Urinary bladder (tissue), 3 donors: ENCODE measurements at regions not wholly inside any gene's neighbourhood (a gene's known extent, or its start where the extent isn't known, plus 50 kb on each side); places are given as distances from the start of the nearest gene placed in this dataset.
"Not testable (repeated sequence)": the region's sequence is repeated elsewhere in the genome, so short reads cannot be mapped to it uniquely, and the experiment has no call there.

Experiments used
- DNase-seq: peaks from one replicate; pipeline ENCODE4 v3.0.0-alpha.2; 2015; ENCODE audit errors: extremely low spot score
- H3K27ac ChIP-seq: one replicate; pipeline ENCODE4 v1.5.1; 2013; ENCODE audit warnings: low read depth, mild to moderate bottlenecking, moderate library complexity
- H3K36me3 ChIP-seq: one replicate; pipeline ENCODE4 v1.6.1; 2013; ENCODE audit warnings: mild to moderate bottlenecking, moderate library complexity; ENCODE audit not compliant: insufficient read depth
- H3K4me1 ChIP-seq: one replicate; pipeline ENCODE4 v1.6.1; 2013; ENCODE audit warnings: mild to moderate bottlenecking, moderate library complexity; ENCODE audit not compliant: insufficient read depth
- H3K4me3 ChIP-seq: one replicate; pipeline ENCODE4 v1.5.1; 2013; ENCODE audit warnings: low read depth, low read length
- WGBS: extraction: QIAGEN DNeasy Blood & Tissue Kit; methylation state at CpG from one replicate; pipeline ENCODE4 v1.1.7; 2013; 5-methylcytosine and 5-hydroxymethylcytosine counted together
- donor health status: healthy with polysubstance abuse.
- donor health status: healthy.

DNA sequence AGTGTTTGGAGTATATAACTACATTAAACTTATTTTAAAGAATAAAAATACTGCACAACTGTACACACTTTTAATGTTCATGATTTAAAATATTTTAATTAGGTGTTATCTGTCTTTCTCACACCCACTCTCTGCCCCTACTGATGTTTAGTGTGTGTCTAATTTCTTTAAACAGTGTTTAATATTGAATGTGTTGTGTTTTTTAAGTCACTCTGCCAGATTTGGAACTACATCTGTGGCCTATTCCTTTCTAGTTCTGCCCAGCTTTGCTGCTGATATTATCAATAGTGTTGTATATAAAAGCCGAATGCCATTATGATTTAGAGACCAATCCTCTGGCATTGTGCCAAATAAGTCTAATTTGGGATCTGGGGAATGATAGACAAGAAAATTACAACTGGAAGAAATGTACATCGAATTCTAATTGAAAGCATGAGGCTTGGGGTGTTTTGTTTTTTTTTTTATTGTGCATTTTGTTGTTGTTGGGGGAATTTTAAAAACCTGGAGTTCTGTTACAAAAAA, 398.0 kb downstream of the CPS1 start:
- Histone ChIP-seq H3K27ac (no peak overlapping the region), H3K4me1 (no peaks in the 10 kb centered on the region), H3K36me3 (no peaks in the 10 kb centered on the region), H3K4me3 (no peak overlapping the region)
- peak; percentile 3 for DNase-seq
- 40% methylated on average over 2 of the region's 2 CpGs for WGBS

DNA sequence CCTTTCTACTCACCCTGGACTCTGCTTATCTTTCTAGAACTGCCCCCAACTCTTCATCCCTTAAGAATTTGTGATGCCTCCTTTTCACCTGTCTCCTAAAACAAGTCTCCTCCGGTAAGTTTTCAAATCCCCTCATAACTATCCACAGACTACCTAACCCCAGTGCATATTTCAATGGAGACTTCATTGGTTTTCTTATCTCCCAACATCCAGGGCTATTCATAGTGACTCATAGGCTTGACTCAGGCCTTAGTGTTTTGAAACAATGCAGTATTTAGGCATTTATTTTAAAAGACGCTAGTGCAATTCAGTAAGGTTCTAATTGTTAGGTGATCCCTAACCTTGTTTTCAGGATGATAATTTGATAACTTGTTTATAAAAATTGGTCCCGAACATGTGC, 399.2 kb downstream of the CPS1 start:
- Histone ChIP-seq H3K4me3 (no peak overlapping the region), H3K36me3 (no peaks in the 10 kb centered on the region), H3K27ac (no peak overlapping the region), H3K4me1 (no peaks in the 10 kb centered on the region)
- no peak for DNase-seq
- 65% methylated on average over 3 of the region's 3 CpGs for WGBS

DNA sequence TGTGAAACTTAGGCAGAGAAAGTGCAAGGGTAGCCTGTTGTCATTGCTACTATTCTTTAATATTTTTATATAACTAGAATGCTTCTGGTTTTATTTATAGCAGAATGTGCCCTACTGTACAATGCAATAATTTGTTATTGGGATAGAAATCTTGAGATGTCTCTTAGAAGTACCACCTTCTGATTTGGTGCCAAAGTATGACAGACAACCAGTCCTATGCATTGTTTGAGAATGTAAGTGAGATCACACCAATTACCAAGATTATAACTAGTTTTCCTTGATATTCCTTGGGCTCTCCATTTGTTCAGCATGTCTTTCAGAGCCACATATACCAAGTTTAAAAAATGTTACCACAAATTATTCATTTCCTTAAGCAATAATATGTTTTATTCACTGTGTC, 399.7 kb downstream of the CPS1 start:
- DNase-seq: no peak
- no peak overlapping the region for H3K27ac ChIP-seq
- no peaks in the 10 kb centered on the region for H3K4me1 ChIP-seq
- no peak overlapping the region for H3K4me3 ChIP-seq
- H3K36me3 ChIP-seq: no peaks in the 10 kb centered on the region

DNA sequence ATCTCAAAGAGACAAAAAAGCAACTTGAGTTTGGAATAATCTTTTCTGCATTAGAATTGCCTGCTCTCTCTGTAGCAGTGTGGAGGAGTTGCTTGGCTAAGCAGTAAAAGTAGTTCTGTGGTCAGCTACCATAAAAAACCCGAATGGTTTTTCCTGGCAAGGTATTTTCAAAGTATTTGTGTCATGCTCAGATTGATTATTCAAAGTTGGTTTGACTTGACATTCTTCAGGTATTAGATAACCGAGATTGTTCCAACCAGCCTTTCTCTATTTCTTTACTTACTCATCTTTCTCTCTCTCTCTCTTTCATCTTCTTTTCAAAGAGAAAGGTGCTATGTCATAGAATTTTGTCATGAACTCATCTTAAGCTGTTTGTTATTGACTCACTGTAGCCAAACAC, 404.9 kb downstream of the CPS1 start:
- Histone ChIP-seq H3K36me3 (no peaks in the 10 kb centered on the region), H3K27ac (no peak overlapping the region), H3K4me3 (no peak overlapping the region), H3K4me1 (no peaks in the 10 kb centered on the region)
- 63% methylated on average over 2 of the region's 2 CpGs for WGBS
- no peak for DNase-seq

DNA sequence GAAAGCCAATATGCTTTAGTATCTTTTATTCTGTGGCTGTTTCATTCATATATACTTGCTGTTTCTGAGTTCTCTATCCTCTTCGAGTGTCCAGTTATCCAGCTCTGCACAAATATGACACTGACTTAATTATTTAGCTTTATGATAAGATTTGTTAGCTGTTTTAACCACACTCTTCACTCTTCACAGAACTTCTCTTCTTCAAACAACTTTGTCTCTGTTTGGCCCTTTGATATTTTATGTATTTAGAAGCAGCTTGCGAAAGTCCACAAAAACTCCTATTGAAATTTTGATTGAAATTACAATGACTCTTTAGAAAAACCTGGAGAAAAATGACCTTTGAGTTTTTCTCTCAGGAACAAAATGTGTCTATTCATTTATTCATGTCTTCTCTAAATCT, 407.0 kb downstream of the CPS1 start:
- Histone ChIP-seq H3K4me3 (no peak overlapping the region), H3K36me3 (no peaks in the 10 kb centered on the region), H3K4me1 (no peaks in the 10 kb centered on the region), H3K27ac (no peak overlapping the region)
- no peak for DNase-seq
- WGBS: 74% methylated on average over 2 of the region's 2 CpGs

DNA sequence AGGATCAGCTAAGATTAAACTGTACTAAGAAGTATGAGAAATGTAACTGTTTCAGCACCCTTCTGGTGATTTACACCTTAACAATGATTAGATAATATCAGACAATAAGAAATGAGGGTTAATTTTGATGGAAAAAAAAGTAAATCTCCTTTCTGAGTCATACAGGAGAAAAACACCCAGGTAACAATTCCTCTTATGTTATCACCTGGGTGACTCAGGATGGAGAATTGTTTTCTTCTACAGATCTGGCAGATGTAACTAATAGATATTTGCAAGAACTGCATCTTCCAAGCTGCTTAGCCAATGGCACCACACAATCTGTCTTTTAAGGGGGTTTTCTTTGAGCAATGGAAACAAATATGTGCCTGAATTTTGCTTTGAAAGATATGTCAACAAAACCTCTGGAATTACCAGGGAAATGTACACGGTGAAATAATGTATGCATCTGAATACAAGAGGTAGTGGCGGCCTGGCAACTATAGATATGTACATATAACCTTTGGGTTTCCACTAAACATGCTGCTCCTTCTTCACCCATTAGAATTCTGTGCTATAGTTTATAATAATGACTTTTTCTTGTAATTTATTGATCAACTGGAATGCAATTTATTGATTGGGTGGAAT, 407.9 kb downstream of the CPS1 start:
- no peak overlapping the region for H3K27ac ChIP-seq
- H3K4me3 ChIP-seq: no peak overlapping the region
- WGBS: 87% methylated on average over 2 of the region's 2 CpGs
- H3K36me3 ChIP-seq: no peaks in the 10 kb centered on the region
- DNase-seq: no peak
- no peaks in the 10 kb centered on the region for H3K4me1 ChIP-seq

DNA sequence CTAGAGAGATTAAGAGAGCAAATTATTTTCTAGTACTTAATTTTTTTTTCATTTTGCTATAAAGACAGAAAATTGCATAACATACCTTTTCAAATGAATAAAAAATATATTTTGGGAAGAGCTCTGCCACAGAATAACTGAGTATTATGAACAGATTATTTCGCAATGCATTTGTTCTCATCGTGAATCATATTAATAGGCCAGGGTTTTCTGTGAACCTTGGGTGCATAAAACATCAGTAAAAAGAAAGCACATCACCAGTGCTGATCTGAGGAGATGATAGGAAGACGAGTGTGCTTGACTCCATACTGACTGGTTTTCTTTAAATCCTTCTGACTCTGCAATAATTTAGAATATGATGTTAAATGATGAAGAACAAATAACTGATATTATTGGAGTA, 409.1 kb downstream of the CPS1 start:
- Histone ChIP-seq H3K36me3 (no peaks in the 10 kb centered on the region), H3K27ac (no peak overlapping the region), H3K4me3 (no peak overlapping the region), H3K4me1 (no peaks in the 10 kb centered on the region)
- no peak for DNase-seq
- WGBS: 75% methylated on average over 3 of the region's 3 CpGs

DNA sequence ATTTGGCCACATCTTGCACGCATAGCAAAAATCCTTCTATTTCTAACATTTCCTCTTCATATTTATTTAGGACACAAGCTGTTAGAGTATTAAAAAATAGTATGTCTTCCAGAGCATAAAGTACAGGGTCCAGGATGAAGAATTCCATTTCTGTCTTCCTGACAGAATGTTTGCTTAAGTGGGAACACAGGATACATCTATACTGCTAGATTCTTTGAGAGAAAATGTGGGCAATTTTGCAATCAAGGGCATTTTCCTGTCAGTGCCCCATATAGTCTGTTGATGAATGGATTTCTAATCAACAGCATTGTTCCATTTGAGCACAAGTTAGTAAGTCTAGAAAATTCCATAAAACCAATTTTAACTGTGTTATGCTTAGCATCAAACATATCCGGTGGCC, 409.9 kb downstream of the CPS1 start:
- no peak for DNase-seq
- H3K27ac ChIP-seq: no peak overlapping the region
- WGBS: 86% methylated on average over 2 of the region's 2 CpGs
- no peaks in the 10 kb centered on the region for H3K36me3 ChIP-seq
- H3K4me1 ChIP-seq: no peaks in the 10 kb centered on the region
- no peak overlapping the region for H3K4me3 ChIP-seq

DNA sequence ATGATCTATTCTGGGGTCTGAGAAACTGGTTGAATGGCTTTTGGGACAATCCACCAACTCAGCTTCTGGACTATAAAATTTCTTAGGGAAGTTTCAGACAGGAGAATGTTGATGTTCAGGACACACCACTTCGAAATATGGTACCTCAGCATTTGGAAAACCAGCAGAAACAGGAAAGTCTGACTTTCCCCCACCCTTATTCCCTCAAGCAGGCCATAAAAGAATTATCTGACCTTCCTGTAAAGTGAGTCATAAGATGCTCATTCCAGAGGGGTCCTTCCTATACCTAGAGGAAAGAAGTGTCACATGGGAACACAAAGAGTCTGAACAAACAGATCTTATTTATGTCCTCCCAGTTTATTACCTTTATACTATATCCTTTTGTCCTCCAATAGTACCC, 415.0 kb downstream of the CPS1 start:
- Histone ChIP-seq H3K27ac (no peak overlapping the region), H3K36me3 (no peaks in the 10 kb centered on the region), H3K4me1 (no peaks in the 10 kb centered on the region), H3K4me3 (no peak overlapping the region)
- no peak for DNase-seq
- WGBS: 58% methylated on average over 1 of the region's 1 CpG

DNA sequence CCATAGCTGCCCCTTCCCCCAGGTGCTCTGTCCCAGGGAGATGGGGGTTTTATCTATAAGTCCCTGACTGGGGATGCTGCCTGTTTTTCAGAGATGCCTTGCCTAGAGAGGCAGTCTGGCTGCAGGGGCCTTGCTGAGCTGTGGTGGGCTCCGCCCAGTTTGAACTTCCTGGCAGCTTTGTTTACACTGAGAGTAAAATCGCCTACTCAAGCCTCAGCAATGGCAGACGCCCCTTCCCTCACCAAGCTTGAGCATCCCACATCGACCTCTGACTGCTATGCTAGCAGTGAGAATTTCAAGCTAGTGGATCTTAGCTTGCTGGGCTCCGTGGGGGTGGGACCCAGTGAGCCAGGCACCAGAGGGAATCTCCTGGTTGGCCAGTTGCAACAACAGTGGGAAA, 430.4 kb downstream of the CPS1 start:
- not testable (repeated sequence) for H3K36me3 ChIP-seq, H3K4me1 ChIP-seq, H3K4me3 ChIP-seq, DNase-seq, H3K27ac ChIP-seq
- 74% methylated on average over 5 of the region's 5 CpGs for WGBS

DNA sequence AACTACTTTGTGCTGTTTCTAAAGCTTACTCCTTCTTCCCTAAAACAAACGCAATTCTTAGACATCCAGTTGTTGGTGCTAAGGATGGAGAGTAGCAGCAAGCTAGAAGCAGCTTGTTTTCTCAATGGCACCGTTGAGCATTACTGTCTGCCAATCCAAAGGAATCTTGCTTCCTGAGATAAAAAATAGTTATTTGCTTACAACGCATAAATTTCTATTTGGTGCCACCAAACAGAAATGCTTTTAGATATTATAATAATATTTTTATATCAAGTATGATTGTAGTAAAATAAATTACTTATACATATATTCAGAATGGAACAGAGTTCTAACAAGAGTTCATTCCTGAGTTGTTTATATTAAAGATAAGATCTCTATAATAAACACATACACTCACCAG, 434.7 kb downstream of the CPS1 start:
- no peaks in the 10 kb centered on the region for H3K36me3 ChIP-seq
- no peaks in the 10 kb centered on the region for H3K4me1 ChIP-seq
- no peak for DNase-seq
- H3K27ac ChIP-seq: no peak overlapping the region
- 66% methylated on average over 3 of the region's 3 CpGs for WGBS
- H3K4me3 ChIP-seq: no peak overlapping the region

DNA sequence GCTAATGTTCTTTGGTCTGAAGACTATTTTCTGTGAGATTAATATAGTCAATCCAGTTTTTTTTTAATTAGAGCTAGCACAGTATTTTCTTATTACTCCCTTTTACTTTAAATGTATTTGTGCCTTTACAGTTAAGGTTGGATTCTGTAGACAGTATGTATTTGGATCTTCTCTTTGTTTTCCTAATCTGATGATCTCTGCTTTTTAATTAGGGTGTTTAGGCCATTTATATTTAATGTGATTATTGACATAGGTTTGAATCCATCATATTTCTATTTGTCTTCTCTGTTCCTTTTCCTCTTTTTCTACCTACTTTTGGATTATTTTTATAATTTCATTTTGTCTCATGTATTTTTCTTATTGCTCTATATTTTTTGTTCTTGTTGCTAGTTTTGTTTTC, 437.7 kb downstream of the CPS1 start:
- Histone ChIP-seq H3K36me3 (no peaks in the 10 kb centered on the region), H3K4me3 (no peak overlapping the region), H3K4me1 (no peaks in the 10 kb centered on the region), H3K27ac (no peak overlapping the region)
- DNase-seq: no peak

DNA sequence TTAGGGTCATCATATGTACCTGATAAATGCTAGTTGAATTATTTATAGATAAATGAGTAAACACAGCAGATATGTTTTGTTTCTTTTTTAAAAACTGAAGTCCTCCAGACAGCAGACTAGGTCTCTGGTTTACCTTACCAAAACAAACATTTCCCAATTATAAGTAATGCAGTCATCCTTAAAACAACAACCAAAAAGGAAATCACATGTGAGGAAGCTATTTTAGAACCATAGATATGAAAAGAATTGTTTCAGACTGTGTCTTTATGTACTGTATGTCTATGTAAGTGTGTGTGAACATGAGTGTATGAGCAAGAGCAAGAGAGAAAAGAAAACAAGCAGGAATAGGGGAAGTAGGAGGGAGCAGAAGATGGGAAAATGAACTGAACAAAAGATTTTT, 441.0 kb downstream of the CPS1 start:
- Histone ChIP-seq H3K27ac (no peak overlapping the region), H3K4me3 (no peak overlapping the region), H3K36me3 (no peaks in the 10 kb centered on the region), H3K4me1 (no peaks in the 10 kb centered on the region)
- no peak for DNase-seq

DNA sequence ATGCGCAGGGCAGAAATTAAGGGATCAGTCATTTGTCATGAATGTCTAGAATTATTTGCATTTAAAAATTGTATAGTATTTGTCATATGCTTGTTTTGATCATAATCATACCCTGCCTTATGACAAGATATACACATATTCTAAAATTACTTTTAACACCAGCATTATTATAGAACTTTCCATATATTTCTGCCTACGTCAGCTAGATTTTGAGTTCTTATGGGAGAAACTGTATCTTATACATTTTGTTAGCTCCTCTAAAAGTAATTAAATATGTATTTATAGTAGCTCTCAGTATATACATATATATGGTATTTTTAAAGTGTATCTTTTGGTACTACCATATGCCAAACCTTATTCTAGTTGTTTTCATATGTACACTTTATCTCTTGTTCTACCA, 441.9 kb downstream of the CPS1 start:
- Histone ChIP-seq H3K36me3 (no peaks in the 10 kb centered on the region), H3K4me1 (no peaks in the 10 kb centered on the region), H3K27ac (no peak overlapping the region), H3K4me3 (no peak overlapping the region)
- 89% methylated on average over 2 of the region's 2 CpGs for WGBS
- DNase-seq: no peak

DNA sequence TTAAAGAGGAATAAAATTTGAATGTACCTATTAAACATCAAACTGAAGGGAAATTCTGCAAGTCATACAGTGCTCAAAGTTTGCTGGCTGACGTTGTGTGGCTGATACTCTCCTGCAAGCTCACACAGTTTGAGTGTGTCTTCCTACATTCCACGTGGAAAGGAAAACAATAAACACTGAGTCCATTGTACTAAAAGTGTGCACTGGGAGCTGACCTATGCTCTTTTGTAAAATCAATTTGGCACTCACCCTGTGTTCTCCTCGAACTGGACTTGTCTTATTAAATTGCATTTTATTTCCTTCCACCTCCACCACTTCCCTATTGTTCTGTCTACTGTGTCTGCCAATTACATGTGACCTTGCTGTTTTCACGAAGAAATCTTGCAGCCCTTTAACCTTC, 458.0 kb downstream of the CPS1 start:
- no peak for DNase-seq
- Histone ChIP-seq H3K4me1 (no peaks in the 10 kb centered on the region), H3K4me3 (no peak overlapping the region), H3K36me3 (no peaks in the 10 kb centered on the region), H3K27ac (no peak overlapping the region)
- WGBS: 36% methylated on average over 4 of the region's 4 CpGs
